K562 (cell line): ENCODE measurements at regions not wholly inside any gene's neighbourhood (a gene's known extent, or its start where the extent isn't known, plus 50 kb on each side); places are given as distances from the start of the nearest gene placed in this dataset.

Experiments used
- ATAC-seq: fragments of 200-7000 bp; cut with Tn5 transposase; 3 replicates; pipeline ENCODE4 v1.9.1; 2020; ENCODE audit warnings: moderate library complexity
- BruUV-seq: library from RNA; stranded (reverse); fragments of 400-500 nt; replicated peaks from 2 replicates; lab custom pipeline; 2021; lab: Mats Ljungman, UMichigan
- CTCF ChIA-PET: fragments of 300-600 bp; formaldehyde crosslinking; extraction: SDS; loops from one replicate; lab custom pipeline; 2021; ENCODE audit warnings: low intra/inter-chr PET ratio; lab: Yijun Ruan, JAX
- POLR2A ChIA-PET: fragments of 300-600, 350-650 bp; sonication (Branson Sonifier 250); formaldehyde crosslinking; extraction: SDS; loops from one replicate; lab custom pipeline; 2021; ENCODE audit warnings: antibody characterized with exemption, inconsistent platforms; lab: Yijun Ruan, JAX
- DNase-seq, 4 experiments: peaks; one replicate each; pipeline versions ENCODE4 v3.0.0 to v3.0.0-alpha.2; 2011 to 2018; ENCODE audit warnings: low spot score in 3 of 4, mixed read lengths in 3 of 4; ENCODE audit errors: extremely low read depth in 1 of 4
- FAIRE-seq: peaks from 2 replicates; lab custom pipeline; 2011; peaks lifted over from hg19 to GRCh38; lab: Jason Lieb, UNC
- H2AFZ ChIP-seq: 2 replicates; pipeline ENCODE4 v1.6.0; 2011; ENCODE audit warnings: low read depth, low read length, control low read depth, inconsistent platforms
- H3K27ac ChIP-seq: fragments of 200-600 bp; 3 replicates; pipeline ENCODE4 v1.8.0; 2011; ENCODE audit warnings: low read depth, mild to moderate bottlenecking, control low read depth, inconsistent platforms, low read length, moderate library complexity, mixed read lengths; ENCODE audit errors: extremely low read depth
- H3K27me3 ChIP-seq, 2 experiments: fragments of 300-600 bp in 1 of 2; 2 replicates in 1 of 2; 3 replicates in 1 of 2; pipeline versions ENCODE4 v1.6.0 to v1.8.0; 2011; ENCODE audit warnings: inconsistent platforms in 2 of 2, low read length in 2 of 2, mild to moderate bottlenecking in 1 of 2, mixed read lengths in 1 of 2, moderate library complexity in 1 of 2; ENCODE audit not compliant: control insufficient read depth in 2 of 2, insufficient read depth in 2 of 2
- H3K36me3 ChIP-seq: fragments of 300-600 bp; 3 replicates; pipeline ENCODE4 v1.8.0; 2011; ENCODE audit warnings: mild to moderate bottlenecking, low read length, inconsistent platforms; ENCODE audit not compliant: control insufficient read depth, insufficient read depth
- H3K4me1 ChIP-seq, 2 experiments: fragments of 200-600 bp in 1 of 2; replicated peaks in 1 of 2; 2 replicates in 1 of 2; 3 replicates in 1 of 2; pipeline versions ENCODE4 v1.5.1 to v1.8.0; 2011; ENCODE audit warnings: inconsistent platforms in 2 of 2, low read length in 2 of 2, mild to moderate bottlenecking in 1 of 2, mixed read lengths in 1 of 2, moderate library complexity in 1 of 2; ENCODE audit not compliant: control insufficient read depth in 2 of 2, insufficient read depth in 2 of 2
- H3K4me2 ChIP-seq: 2 replicates; pipeline ENCODE4 v1.6.1; 2011; ENCODE audit warnings: low read length, control low read depth, inconsistent platforms, mixed read lengths; ENCODE audit not compliant: insufficient read depth
- H3K4me3 ChIP-seq: fragments of 200-600 bp; sonication (generic), shearing (Covaris generic); 2 replicates; pipeline ENCODE4 v1.5.1; 2016; ENCODE audit warnings: control low read depth, inconsistent platforms
- H3K79me2 ChIP-seq: fragments of 200-600 bp; 3 replicates; pipeline ENCODE4 v1.8.0; 2011; ENCODE audit warnings: low read length, inconsistent platforms; ENCODE audit not compliant: control insufficient read depth, insufficient read depth
- H3K9ac ChIP-seq, 2 experiments: 2 replicates each; pipeline versions ENCODE4 v1.6.0 to v1.6.1; 2011; ENCODE audit warnings: low read depth in 2 of 2, low read length in 2 of 2, control low read depth in 1 of 2, inconsistent platforms in 1 of 2, mild to moderate bottlenecking in 1 of 2, mixed read lengths in 1 of 2; ENCODE audit not compliant: insufficient read depth in 1 of 2
- H3K9me1 ChIP-seq: one replicate; pipeline ENCODE4 v1.6.0; 2011; ENCODE audit warnings: inconsistent platforms, mild to moderate bottlenecking, low read length, moderate library complexity; ENCODE audit not compliant: control insufficient read depth, insufficient read depth
- H3K9me3 ChIP-seq: replicated peaks from 2 replicates; pipeline ENCODE4 v1.5.1; 2011; ENCODE audit warnings: low read depth, low read length, inconsistent platforms; ENCODE audit not compliant: control insufficient read depth, insufficient read depth
- H4K20me1 ChIP-seq: replicated peaks from 2 replicates; pipeline ENCODE4 v1.6.1; 2011; ENCODE audit warnings: low read length, inconsistent platforms, mixed read lengths; ENCODE audit not compliant: control insufficient read depth, insufficient read depth
- DNMT1 ChIP-seq: fragments of 450-650 bp; IDR thresholded peaks from 2 replicates; pipeline ENCODE4 v1.6.1; 2016; ENCODE audit warnings: antibody characterized with exemption, mild to moderate bottlenecking
- EGR1 ChIP-seq: fragments of 450-650 bp; conservative IDR thresholded peaks from 2 replicates; pipeline ENCODE4 v1.6.1; 2017; ENCODE audit warnings: mild to moderate bottlenecking
- ESRRA ChIP-seq: fragments of 450-650 bp; IDR thresholded peaks from 2 replicates; pipeline ENCODE4 v1.6.1; 2014; ENCODE audit warnings: low read depth, mild to moderate bottlenecking, moderate library complexity, borderline replicate concordance
- HMGXB4 ChIP-seq: sonication (generic); formaldehyde crosslinking; IDR thresholded peaks from 2 replicates; pipeline ENCODE4 v1.8.1; 2023; ENCODE audit warnings: mild to moderate bottlenecking, missing genetic modification reagents
- MYC ChIP-seq, 2 experiments: fragments of 250-450 bp in 1 of 2; sonication (Bioruptor Pico) in 1 of 2; IDR thresholded peaks; 2 replicates each; pipeline versions ENCODE4 v1.5.1 to v1.6.1; 2012 to 2021; ENCODE audit warnings: low read depth in 2 of 2, borderline replicate concordance in 1 of 2, improper control_type of control experiment in 1 of 2, low read length in 1 of 2, mild to moderate bottlenecking in 1 of 2, moderate library complexity in 1 of 2
- NCOR1 ChIP-seq: fragments of 450-650 bp; IDR thresholded peaks from 2 replicates; pipeline ENCODE4 v1.6.1; 2016; ENCODE audit warnings: mild to moderate bottlenecking, moderate library complexity
- RBFOX2 ChIP-seq: fragments of 200-400 bp; formaldehyde crosslinking; IDR thresholded peaks from 2 replicates; pipeline ENCODE4 v1.6.1; 2017; ENCODE audit warnings: low read depth, mild to moderate bottlenecking, low read length, moderate library complexity
- RUNX1 ChIP-seq: sonication (generic); IDR thresholded peaks from 2 replicates; pipeline ENCODE4 v1.6.1; 2016; ENCODE audit warnings: antibody characterized with exemption, low read depth
- STAT5A ChIP-seq: IDR thresholded peaks from 2 replicates; pipeline ENCODE4 v1.6.1; 2012; ENCODE audit warnings: low read length, inconsistent platforms, borderline replicate concordance
- WGBS: fragments of 100-300 bp; shearing (Covaris generic); methylation state at CpG from one replicate; pipeline ENCODE4 v1.1.6; 2016; ENCODE audit warnings: low coverage, mixed read lengths; ENCODE audit not compliant: insufficient coverage; ENCODE audit errors: missing lambda C conversion rate; 5-methylcytosine and 5-hydroxymethylcytosine counted together
- in situ Hi-C: fragments of 300-500 bp; cut with MboI; formaldehyde crosslinking; loops from 4 replicates; pipeline ENCODE4 v1.15.0; 2018; ENCODE audit warnings: inconsistent platforms, mixed read lengths
- intact Hi-C: fragments of 100-400 bp; cut with micrococcal nuclease; formaldehyde crosslinking; loops from 2 replicates; pipeline ENCODE4 v1.14.2; 2022

GRCh38 chr2:5036256-5036655 is 655.9 kb upstream of the SOX11 start:
- H2AFZ ChIP-seq = no peak overlapping the region
- ChIA-PET POLR2A (no interaction called here), CTCF (no interaction called here)
- no peak overlapping the region for H3K4me3 ChIP-seq
- WGBS = 5% methylated on average over 4 of the region's 4 CpGs
- no peak overlapping the region for H3K9ac ChIP-seq
- H3K36me3 ChIP-seq = no peaks in the 10 kb centered on the region
- DNase-seq (no peak), ATAC-seq (no peak), FAIRE-seq (no peak)
- in situ Hi-C loops (no loop called here), intact Hi-C loops (no loop called here)
- no peak overlapping the region for H3K27ac ChIP-seq
- TF ChIP-seq RUNX1 (no peak), STAT5A (no peak), RBFOX2 (no peak), HMGXB4 (CRISPR knock-in tag) (no peak), MYC (IDR thresholded peaks at IDR 0.05; ENCODE audit: low read depth, low read length) (no peak), MYC (CRISPR knock-in tag; IDR thresholded peaks at IDR 0.05; ENCODE audit: borderline replicate concordance, low read depth) (no peak), EGR1 (no peak), DNMT1 (no peak), NCOR1 (no peak), ESRRA (no peak)
- H3K27me3 ChIP-seq = no peaks in the 10 kb centered on the region
- no peaks in the 10 kb centered on the region for H3K79me2 ChIP-seq
- no peaks in the 10 kb centered on the region for H3K9me1 ChIP-seq
- H3K4me2 ChIP-seq = no peak overlapping the region
- BruUV-seq = no TSS peak
- no peaks in the 10 kb centered on the region for H4K20me1 ChIP-seq
- H3K4me1 ChIP-seq = no peaks in the 10 kb centered on the region
- H3K9me3 ChIP-seq = no peaks in the 10 kb centered on the region
